ENCODE measurements at regions not wholly inside any gene's neighbourhood (a gene's known extent, or its start where the extent isn't known, plus 50 kb on each side); places are given as distances from the start of the nearest gene placed in this dataset.

DNA sequence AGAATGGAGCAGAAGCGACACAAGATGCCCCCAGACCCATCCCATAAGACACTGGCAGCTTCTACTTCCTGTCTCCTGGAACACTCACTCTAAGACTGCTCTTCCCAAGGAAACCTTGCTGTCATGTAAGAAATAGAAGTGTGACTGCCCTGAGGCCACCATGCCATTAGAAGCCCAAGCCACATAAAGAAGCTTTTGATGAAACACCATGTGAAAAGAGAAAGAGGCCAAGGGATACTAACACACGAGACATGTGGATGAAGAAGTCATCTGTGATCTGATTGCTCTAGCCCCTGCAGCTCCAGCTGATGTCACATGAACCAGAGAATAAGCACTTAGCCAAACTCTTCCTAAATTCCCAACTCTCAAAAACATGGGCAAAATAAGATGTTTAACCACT is 117.9 kb upstream of the PCSK2 start:
- no peak for DNase-seq (ENCODE audit: low spot score)
- Histone ChIP-seq H2AFZ (ENCODE audit: low read length) (no peak overlapping the region), H4K20me1 (ENCODE audit: insufficient read depth, low read length) (no peaks in the 10 kb centered on the region), H3K79me2 (ENCODE audit: insufficient read depth, low read depth, low read length) (no peaks in the 10 kb centered on the region), H3K4me2 (ENCODE audit: low read length) (no peak overlapping the region), H3K36me3 (ENCODE audit: insufficient read depth, low read length) (no peaks in the 10 kb centered on the region), H3K4me1 (ENCODE audit: insufficient read depth, low read length, poor library complexity, severe bottlenecking) (no peaks in the 10 kb centered on the region), H3K4me3 (ENCODE audit: low read depth, low read length, poor library complexity, severe bottlenecking) (no peak overlapping the region), H3K9me3 (ENCODE audit: low read length) (no peaks in the 10 kb centered on the region), H3K27ac (ENCODE audit: low read depth, low read length, poor library complexity, severe bottlenecking) (no peak overlapping the region), H3K9me2 (ENCODE audit: insufficient read depth, low read length) (no peaks in the 10 kb centered on the region)
- TF ChIP-seq, protein P1, sequence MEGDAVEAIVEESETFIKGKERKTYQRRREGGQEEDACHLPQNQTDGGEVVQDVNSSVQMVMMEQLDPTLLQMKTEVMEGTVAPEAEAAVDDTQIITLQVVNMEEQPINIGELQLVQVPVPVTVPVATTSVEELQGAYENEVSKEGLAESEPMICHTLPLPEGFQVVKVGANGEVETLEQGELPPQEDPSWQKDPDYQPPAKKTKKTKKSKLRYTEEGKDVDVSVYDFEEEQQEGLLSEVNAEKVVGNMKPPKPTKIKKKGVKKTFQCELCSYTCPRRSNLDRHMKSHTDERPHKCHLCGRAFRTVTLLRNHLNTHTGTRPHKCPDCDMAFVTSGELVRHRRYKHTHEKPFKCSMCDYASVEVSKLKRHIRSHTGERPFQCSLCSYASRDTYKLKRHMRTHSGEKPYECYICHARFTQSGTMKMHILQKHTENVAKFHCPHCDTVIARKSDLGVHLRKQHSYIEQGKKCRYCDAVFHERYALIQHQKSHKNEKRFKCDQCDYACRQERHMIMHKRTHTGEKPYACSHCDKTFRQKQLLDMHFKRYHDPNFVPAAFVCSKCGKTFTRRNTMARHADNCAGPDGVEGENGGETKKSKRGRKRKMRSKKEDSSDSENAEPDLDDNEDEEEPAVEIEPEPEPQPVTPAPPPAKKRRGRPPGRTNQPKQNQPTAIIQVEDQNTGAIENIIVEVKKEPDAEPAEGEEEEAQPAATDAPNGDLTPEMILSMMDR (conservative IDR thresholded peaks at IDR 0.05; ENCODE audit: low read length), result no peak
- no peak for TF ChIP-seq EZH2phosphoT487 (IDR thresholded peaks at IDR 0.05; ENCODE audit: borderline replicate concordance, low read depth, low read length)
- intact Hi-C loops (cut with micrococcal nuclease; ENCODE audit: unreplicated experiment), result no loop called here
- ChIA-PET POLR2A (interaction anchor here (0.5 to 1.0 kb wide), 2 partner anchors 12 to 104 kb away, joined by 3 read pairs; no protein-coding TSS in a partner anchor), CTCF (ENCODE audit: unreplicated experiment) (no interaction called here)
- BruUV-seq (replicated peaks), result no TSS peak

DNA sequence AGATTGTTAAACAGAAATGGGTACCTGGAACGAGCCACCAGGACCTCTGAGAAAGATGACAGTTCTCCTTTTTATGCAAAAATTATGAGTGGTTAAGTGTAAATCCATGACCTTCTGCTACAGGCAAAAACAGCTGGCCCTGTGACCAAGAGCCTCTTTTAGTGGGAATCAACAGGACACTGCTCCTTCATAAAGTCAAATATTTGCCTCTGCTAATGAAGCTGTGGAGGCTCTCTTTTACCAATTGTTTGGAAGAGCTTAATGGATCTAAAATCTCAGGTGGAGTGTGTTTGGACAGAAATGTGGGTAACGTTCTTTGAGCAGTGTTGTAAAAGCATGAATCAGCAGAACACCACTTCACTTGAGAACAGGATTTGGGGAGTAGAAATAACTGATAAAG is 117.5 kb upstream of the PCSK2 start:
- no peaks in the 10 kb centered on the region for H3K36me3 ChIP-seq (ENCODE audit: insufficient read depth, low read length)

DNA sequence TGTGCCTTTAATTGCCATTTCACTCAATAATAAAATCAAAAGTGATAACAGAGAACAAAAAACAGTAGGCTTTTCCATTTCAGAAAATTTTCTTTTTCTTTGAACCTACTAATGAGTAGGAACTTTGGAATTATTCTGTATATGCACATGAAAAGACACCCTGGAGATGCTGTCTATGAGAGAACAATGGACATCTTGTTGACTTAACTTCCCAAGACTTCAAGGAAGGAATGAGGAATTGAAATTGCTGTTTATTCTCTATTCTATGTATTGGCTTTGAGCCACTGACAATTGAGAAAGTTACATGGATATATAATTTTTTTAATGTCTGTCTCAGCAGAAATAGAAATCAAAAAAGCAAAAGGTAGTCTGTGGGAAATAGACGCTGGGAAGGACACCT is 98.6 kb upstream of the PCSK2 start:
- BruUV-seq (replicated peaks), result no TSS peak
- H3K4me3 ChIP-seq (ENCODE audit: low read depth, low read length, poor library complexity, severe bottlenecking), result no peak overlapping the region
- no peaks in the 10 kb centered on the region for H3K4me1 ChIP-seq (ENCODE audit: insufficient read depth, low read length, poor library complexity, severe bottlenecking)
- H2AFZ ChIP-seq (ENCODE audit: low read length), result no peak overlapping the region
- no peaks in the 10 kb centered on the region for H4K20me1 ChIP-seq (ENCODE audit: insufficient read depth, low read length)
- H3K36me3 ChIP-seq (ENCODE audit: insufficient read depth, low read length), result no peaks in the 10 kb centered on the region
- H3K9me3 ChIP-seq (ENCODE audit: low read length), result no peaks in the 10 kb centered on the region
- ChIA-PET POLR2A (no interaction called here), CTCF (ENCODE audit: unreplicated experiment) (no interaction called here)
- no peak overlapping the region for H3K27ac ChIP-seq (ENCODE audit: low read depth, low read length, poor library complexity, severe bottlenecking)
- no peak for TF ChIP-seq EZH2phosphoT487 (IDR thresholded peaks at IDR 0.05; ENCODE audit: borderline replicate concordance, low read depth, low read length)
- TF ChIP-seq, protein P1 (conservative IDR thresholded peaks at IDR 0.05; ENCODE audit: low read length), result no peak
- no peaks in the 10 kb centered on the region for H3K9me2 ChIP-seq (ENCODE audit: insufficient read depth, low read length)
- DNase-seq (ENCODE audit: low spot score), result no peak
- intact Hi-C loops (cut with micrococcal nuclease; ENCODE audit: unreplicated experiment), result no loop called here
- no peaks in the 10 kb centered on the region for H3K79me2 ChIP-seq (ENCODE audit: insufficient read depth, low read depth, low read length)
- no peak overlapping the region for H3K4me2 ChIP-seq (ENCODE audit: low read length)

More for the DNA sequence above, 117.5 kb upstream of the PCSK2 start:
- Histone ChIP-seq H3K4me2 (ENCODE audit: low read length) (no peak overlapping the region), H2AFZ (ENCODE audit: low read length) (no peak overlapping the region), H3K9me3 (ENCODE audit: low read length) (no peaks in the 10 kb centered on the region), H3K9me2 (ENCODE audit: insufficient read depth, low read length) (no peaks in the 10 kb centered on the region), H3K79me2 (ENCODE audit: insufficient read depth, low read depth, low read length) (no peaks in the 10 kb centered on the region), H4K20me1 (ENCODE audit: insufficient read depth, low read length) (no peaks in the 10 kb centered on the region), H3K4me1 (ENCODE audit: insufficient read depth, low read length, poor library complexity, severe bottlenecking) (no peaks in the 10 kb centered on the region), H3K4me3 (ENCODE audit: low read depth, low read length, poor library complexity, severe bottlenecking) (no peak overlapping the region), H3K27ac (ENCODE audit: low read depth, low read length, poor library complexity, severe bottlenecking) (no peak overlapping the region)
- TF ChIP-seq, protein P1 (conservative IDR thresholded peaks at IDR 0.05; ENCODE audit: low read length), result no peak
- no peak for TF ChIP-seq EZH2phosphoT487 (IDR thresholded peaks at IDR 0.05; ENCODE audit: borderline replicate concordance, low read depth, low read length)
- no peak for DNase-seq (ENCODE audit: low spot score)
- BruUV-seq (replicated peaks), result no TSS peak
- ChIA-PET CTCF (ENCODE audit: unreplicated experiment) (no interaction called here), POLR2A (interaction anchor here (1.0 kb wide), 1 partner anchor 12 kb away, joined by 3 read pairs; no protein-coding TSS in a partner anchor)
- intact Hi-C loops (cut with micrococcal nuclease; ENCODE audit: unreplicated experiment), result no loop called here

Data from OCI-LY7 (cell line).